IMR-90 (cell line): ENCODE measurements at regions not wholly inside any gene's neighbourhood (a gene's known extent, or its start where the extent isn't known, plus 50 kb on each side); places are given as distances from the start of the nearest gene placed in this dataset.

Experiments used
- ATAC-seq: fragments of 200-7000 bp; cut with Tn5 transposase; 2 replicates; pipeline ENCODE4 v1.9.1; 2020; ENCODE audit warnings: low read depth, mild to moderate bottlenecking, moderate library complexity
- BruUV-seq: library from RNA; stranded (reverse); fragments of 400-500 nt; replicated peaks from 2 replicates; lab custom pipeline; 2021; lab: Mats Ljungman, UMichigan
- CTCF ChIA-PET: fragments of 300-600 bp; formaldehyde crosslinking; extraction: SDS; loops from one replicate; lab custom pipeline; 2021; ENCODE audit warnings: antibody characterized with exemption; lab: Yijun Ruan, JAX
- POLR2A ChIA-PET: fragments of 300-600 bp; sonication (Branson Sonifier 250); formaldehyde crosslinking; loops from one replicate; lab custom pipeline; 2022; ENCODE audit warnings: antibody characterized with exemption; ENCODE audit not compliant: unreplicated experiment; lab: Charles Lee
- DNase-seq: peaks from one replicate; pipeline ENCODE4 v3.0.0; 2013
- H2AFZ ChIP-seq: replicated peaks from 2 replicates; pipeline ENCODE3; 2013; ENCODE audit warnings: low read length, mild to moderate bottlenecking; ENCODE audit not compliant: poor library complexity
- H2AK5ac ChIP-seq: 2 replicates; pipeline ENCODE4 v1.6.1; 2013; ENCODE audit warnings: low read depth, low read length, inconsistent platforms
- H2AK9ac ChIP-seq: replicated peaks from 2 replicates; pipeline ENCODE3; 2013; ENCODE audit warnings: mild to moderate bottlenecking, low read depth, low read length, moderate library complexity; ENCODE audit not compliant: poor library complexity
- H2BK120ac ChIP-seq: 2 replicates; pipeline ENCODE4 v1.6.1; 2013; ENCODE audit warnings: low read depth, low read length, inconsistent platforms
- H2BK15ac ChIP-seq: 3 replicates; pipeline ENCODE4 v1.6.1; 2013; ENCODE audit warnings: low read depth, low read length, inconsistent platforms
- H2BK20ac ChIP-seq: 2 replicates; pipeline ENCODE4 v1.6.1; 2013; ENCODE audit warnings: low read depth, mild to moderate bottlenecking, inconsistent platforms, low read length, moderate library complexity
- H2BK5ac ChIP-seq: 2 replicates; pipeline ENCODE4 v1.6.1; 2013; ENCODE audit warnings: mild to moderate bottlenecking, low read depth, low read length, inconsistent platforms; ENCODE audit not compliant: poor library complexity, severe bottlenecking
- H3K14ac ChIP-seq: replicated peaks from 2 replicates; pipeline ENCODE4 v1.6.1; 2013; ENCODE audit warnings: low read depth, low read length, inconsistent platforms
- H3K18ac ChIP-seq: 2 replicates; pipeline ENCODE4 v1.6.1; 2013; ENCODE audit warnings: low read depth, low read length, control low read depth
- H3K23ac ChIP-seq: 2 replicates; pipeline ENCODE4 v1.6.1; 2013; ENCODE audit warnings: low read depth, low read length, inconsistent platforms
- H3K27ac ChIP-seq: 2 replicates; pipeline ENCODE4 v1.5.1; 2013; ENCODE audit warnings: mild to moderate bottlenecking, control low read depth, low read length; ENCODE audit not compliant: insufficient read depth
- H3K27me3 ChIP-seq: 2 replicates; pipeline ENCODE4 v1.6.1; 2013; ENCODE audit warnings: low read length; ENCODE audit not compliant: control insufficient read depth, insufficient read depth
- H3K36me3 ChIP-seq: 2 replicates; pipeline ENCODE4 v1.6.1; 2013; ENCODE audit warnings: low read length, mixed read lengths; ENCODE audit not compliant: control insufficient read depth, insufficient read depth
- H3K4ac ChIP-seq: 2 replicates; pipeline ENCODE4 v1.6.1; 2013; ENCODE audit warnings: low read depth, low read length, inconsistent platforms
- H3K4me1 ChIP-seq: 2 replicates; pipeline ENCODE4 v1.6.1; 2013; ENCODE audit warnings: low read length, mixed read lengths; ENCODE audit not compliant: control insufficient read depth, insufficient read depth
- H3K4me2 ChIP-seq: 2 replicates; pipeline ENCODE4 v1.6.1; 2013; ENCODE audit warnings: low read depth, mild to moderate bottlenecking, control low read depth, low read length, moderate library complexity
- H3K4me3 ChIP-seq: 2 replicates; pipeline ENCODE4 v1.5.1; 2013; ENCODE audit warnings: low read depth, mild to moderate bottlenecking, control low read depth, low read length, moderate library complexity; ENCODE audit not compliant: insufficient read depth
- H3K56ac ChIP-seq: 2 replicates; pipeline ENCODE4 v1.6.1; 2013; ENCODE audit warnings: low read length, inconsistent platforms; ENCODE audit not compliant: insufficient read depth; ENCODE audit errors: extremely low read depth
- H3K79me1 ChIP-seq, 2 experiments: 2 replicates each; pipeline ENCODE4 v1.6.1; 2013; ENCODE audit warnings: low read length in 2 of 2, inconsistent platforms in 1 of 2, low read depth in 1 of 2
- H3K9ac ChIP-seq: 2 replicates; pipeline ENCODE4 v1.6.1; 2013; ENCODE audit warnings: low read depth, low read length, control low read depth
- H3K9me1 ChIP-seq: 2 replicates; pipeline ENCODE4 v1.6.1; 2013; ENCODE audit warnings: low read length, inconsistent platforms; ENCODE audit not compliant: insufficient read depth
- H3K9me3 ChIP-seq: 2 replicates; pipeline ENCODE4 v1.6.1; 2013; ENCODE audit warnings: low read length; ENCODE audit not compliant: control insufficient read depth, insufficient read depth
- H4K20me1 ChIP-seq: 2 replicates; pipeline ENCODE4 v1.6.1; 2013; ENCODE audit warnings: low read length, inconsistent platforms; ENCODE audit not compliant: insufficient read depth
- H4K5ac ChIP-seq: 2 replicates; pipeline ENCODE4 v1.6.1; 2013; ENCODE audit warnings: mild to moderate bottlenecking, low read depth, low read length, control low read depth
- H4K8ac ChIP-seq, 2 experiments: 2 replicates each; pipeline ENCODE4 v1.6.1; 2013; ENCODE audit warnings: low read depth in 2 of 2, low read length in 2 of 2, control low read depth in 1 of 2, inconsistent platforms in 1 of 2
- H4K91ac ChIP-seq: 2 replicates; pipeline ENCODE4 v1.6.1; 2013; ENCODE audit warnings: low read depth, low read length, inconsistent platforms; ENCODE audit not compliant: insufficient read depth
- BHLHE40 ChIP-seq: fragments of 150-350 bp; IDR thresholded peaks from 2 replicates; pipeline ENCODE4 v1.6.1; 2016; ENCODE audit warnings: mild to moderate bottlenecking, low read depth, low read length
- CEBPB ChIP-seq: IDR thresholded peaks from 2 replicates; pipeline ENCODE4 v1.6.1; 2012; ENCODE audit warnings: low read depth, low read length, improper control_type of control experiment
- CHD1 ChIP-seq: IDR thresholded peaks from 2 replicates; pipeline ENCODE4 v1.6.1; 2012; ENCODE audit warnings: low read depth, low read length, improper control_type of control experiment
- FOS ChIP-seq: fragments of 150-350 bp; IDR thresholded peaks from 2 replicates; pipeline ENCODE4 v1.6.1; 2016; ENCODE audit warnings: low read depth, low read length
- MAFK ChIP-seq: IDR thresholded peaks from 2 replicates; pipeline ENCODE4 v1.6.1; 2012; ENCODE audit warnings: low read depth, low read length, improper control_type of control experiment
- MAZ ChIP-seq: IDR thresholded peaks from 2 replicates; pipeline ENCODE4 v1.6.1; 2012; ENCODE audit warnings: low read depth, mild to moderate bottlenecking, low read length, improper control_type of control experiment, moderate library complexity, borderline replicate concordance
- MXI1 ChIP-seq: IDR thresholded peaks from 2 replicates; pipeline ENCODE4 v1.6.1; 2012; ENCODE audit warnings: low read depth, mild to moderate bottlenecking, low read length, moderate library complexity, borderline replicate concordance
- NFE2L2 ChIP-seq: fragments of 150-350 bp; IDR thresholded peaks from 2 replicates; pipeline ENCODE4 v1.6.1; 2016; ENCODE audit warnings: low read depth, mild to moderate bottlenecking, low read length
- POLR2A ChIP-seq: IDR thresholded peaks from 2 replicates; pipeline ENCODE4 v1.6.1; 2012; ENCODE audit warnings: mild to moderate bottlenecking, low read depth, low read length
- RAD21 ChIP-seq: IDR thresholded peaks from 2 replicates; pipeline ENCODE4 v1.6.1; 2012; ENCODE audit warnings: low read length, improper control_type of control experiment
- RCOR1 ChIP-seq: IDR thresholded peaks from 2 replicates; pipeline ENCODE4 v1.6.1; 2012; ENCODE audit warnings: mild to moderate bottlenecking, low read length, improper control_type of control experiment; ENCODE audit not compliant: insufficient replicate concordance
- RFX5 ChIP-seq: IDR thresholded peaks from 2 replicates; pipeline ENCODE4 v1.8.0; 2012; ENCODE audit warnings: low read depth, mild to moderate bottlenecking, low read length, moderate library complexity
- SMC3 ChIP-seq: fragments of 150-350 bp; IDR thresholded peaks from 2 replicates; pipeline ENCODE4 v1.6.1; 2016; ENCODE audit warnings: low read depth, mild to moderate bottlenecking, antibody characterized with exemption, low read length, moderate library complexity
- WGBS, 2 experiments: methylation state at CpG; one replicate each; pipeline versions ENCODE4 v1.1.5 to v1.1.7; 2013; ENCODE audit warnings: missing lambda C conversion rate in 2 of 2; ENCODE audit not compliant: insufficient read length in 1 of 2; ENCODE audit errors: extremely low coverage in 2 of 2; 5-methylcytosine and 5-hydroxymethylcytosine counted together
- dilution Hi-C: fragments of 300-500 bp; cut with HindIII; formaldehyde crosslinking; loops from one replicate; pipeline ENCODE4 v1.14.3; 2018; ENCODE audit warnings: low sequenced_read_pairs; ENCODE audit not compliant: unreplicated experiment
- in situ Hi-C: fragments of 300-500 bp; cut with MboI; formaldehyde crosslinking; loops from 3 replicates; pipeline ENCODE4 v1.14.3; 2019; ENCODE audit warnings: low sequenced_read_pairs, inconsistent platforms, mixed read lengths
- intact Hi-C: fragments of 100-400 bp; cut with micrococcal nuclease; formaldehyde crosslinking; loops from 2 replicates; pipeline ENCODE4 v1.10.0; 2022
- TF ChIP-seq, protein P1 (sequence below): fragments of 150-350 bp; IDR thresholded peaks from 2 replicates; pipeline ENCODE4 v1.6.1; 2016; ENCODE audit warnings: low read depth, mild to moderate bottlenecking, low read length, moderate library complexity, borderline replicate concordance
- TF ChIP-seq, protein P2 (sequence below): conservative IDR thresholded peaks from 2 replicates; pipeline ENCODE4 v1.5.1; 2012; ENCODE audit warnings: mild to moderate bottlenecking, low read depth, low read length, improper control_type of control experiment
- TF ChIP-seq, protein P3 (sequence below): fragments of 150-350 bp; IDR thresholded peaks from 2 replicates; pipeline ENCODE4 v1.6.1; 2017; ENCODE audit warnings: mild to moderate bottlenecking, antibody characterized with exemption, low read length, low read depth

DNA sequence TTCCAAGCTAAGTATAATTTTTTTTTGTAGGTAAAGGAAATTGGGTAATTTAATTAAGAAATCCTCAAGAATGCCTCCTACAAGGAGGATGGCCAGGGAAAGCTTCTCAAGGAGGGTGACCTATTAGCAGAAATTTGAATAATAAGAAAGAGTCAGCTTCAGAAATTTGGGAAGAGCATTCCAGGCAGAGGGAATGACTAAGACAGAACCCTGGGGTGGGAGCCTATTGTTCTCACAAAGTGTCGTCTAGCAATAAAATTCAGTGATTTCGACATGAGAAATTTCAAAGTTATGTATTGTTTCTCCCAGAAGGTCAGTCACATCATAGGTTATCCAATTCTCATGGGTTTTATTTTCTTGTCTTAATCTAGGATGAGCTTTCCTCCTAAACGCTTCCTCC, 1168.4 kb downstream of the AACS start:
- POLR2A ChIA-PET: no interaction called here
- H4K20me1 ChIP-seq: no peaks in the 10 kb centered on the region
- H2BK15ac ChIP-seq: no peak overlapping the region
- no peak for ATAC-seq
- CTCF ChIA-PET: no interaction called here
- H4K91ac ChIP-seq: no peak overlapping the region
- TF ChIP-seq NFE2L2: no peak
- TF ChIP-seq POLR2A: no peak
- TF ChIP-seq MAZ: no peak
- TF ChIP-seq BHLHE40: no peak
- TF ChIP-seq, protein P1, sequence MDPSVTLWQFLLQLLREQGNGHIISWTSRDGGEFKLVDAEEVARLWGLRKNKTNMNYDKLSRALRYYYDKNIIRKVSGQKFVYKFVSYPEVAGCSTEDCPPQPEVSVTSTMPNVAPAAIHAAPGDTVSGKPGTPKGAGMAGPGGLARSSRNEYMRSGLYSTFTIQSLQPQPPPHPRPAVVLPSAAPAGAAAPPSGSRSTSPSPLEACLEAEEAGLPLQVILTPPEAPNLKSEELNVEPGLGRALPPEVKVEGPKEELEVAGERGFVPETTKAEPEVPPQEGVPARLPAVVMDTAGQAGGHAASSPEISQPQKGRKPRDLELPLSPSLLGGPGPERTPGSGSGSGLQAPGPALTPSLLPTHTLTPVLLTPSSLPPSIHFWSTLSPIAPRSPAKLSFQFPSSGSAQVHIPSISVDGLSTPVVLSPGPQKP: no peak
- TF ChIP-seq MAFK: no peak
- no peak for TF ChIP-seq RFX5
- TF ChIP-seq FOS: no peak
- TF ChIP-seq, protein P2, sequence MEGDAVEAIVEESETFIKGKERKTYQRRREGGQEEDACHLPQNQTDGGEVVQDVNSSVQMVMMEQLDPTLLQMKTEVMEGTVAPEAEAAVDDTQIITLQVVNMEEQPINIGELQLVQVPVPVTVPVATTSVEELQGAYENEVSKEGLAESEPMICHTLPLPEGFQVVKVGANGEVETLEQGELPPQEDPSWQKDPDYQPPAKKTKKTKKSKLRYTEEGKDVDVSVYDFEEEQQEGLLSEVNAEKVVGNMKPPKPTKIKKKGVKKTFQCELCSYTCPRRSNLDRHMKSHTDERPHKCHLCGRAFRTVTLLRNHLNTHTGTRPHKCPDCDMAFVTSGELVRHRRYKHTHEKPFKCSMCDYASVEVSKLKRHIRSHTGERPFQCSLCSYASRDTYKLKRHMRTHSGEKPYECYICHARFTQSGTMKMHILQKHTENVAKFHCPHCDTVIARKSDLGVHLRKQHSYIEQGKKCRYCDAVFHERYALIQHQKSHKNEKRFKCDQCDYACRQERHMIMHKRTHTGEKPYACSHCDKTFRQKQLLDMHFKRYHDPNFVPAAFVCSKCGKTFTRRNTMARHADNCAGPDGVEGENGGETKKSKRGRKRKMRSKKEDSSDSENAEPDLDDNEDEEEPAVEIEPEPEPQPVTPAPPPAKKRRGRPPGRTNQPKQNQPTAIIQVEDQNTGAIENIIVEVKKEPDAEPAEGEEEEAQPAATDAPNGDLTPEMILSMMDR: no peak
- TF ChIP-seq RAD21: no peak
- no peak for TF ChIP-seq RCOR1
- no peak for TF ChIP-seq CEBPB
- TF ChIP-seq MXI1: no peak
- TF ChIP-seq, protein P3, sequence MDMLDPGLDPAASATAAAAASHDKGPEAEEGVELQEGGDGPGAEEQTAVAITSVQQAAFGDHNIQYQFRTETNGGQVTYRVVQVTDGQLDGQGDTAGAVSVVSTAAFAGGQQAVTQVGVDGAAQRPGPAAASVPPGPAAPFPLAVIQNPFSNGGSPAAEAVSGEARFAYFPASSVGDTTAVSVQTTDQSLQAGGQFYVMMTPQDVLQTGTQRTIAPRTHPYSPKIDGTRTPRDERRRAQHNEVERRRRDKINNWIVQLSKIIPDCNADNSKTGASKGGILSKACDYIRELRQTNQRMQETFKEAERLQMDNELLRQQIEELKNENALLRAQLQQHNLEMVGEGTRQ: no peak
- TF ChIP-seq SMC3: no peak
- no peak for TF ChIP-seq CHD1
- H4K8ac ChIP-seq: no peak overlapping the region
- in situ Hi-C loops: no loop called here
- H3K9me1 ChIP-seq: no peaks in the 10 kb centered on the region
- no peak overlapping the region for H2AFZ ChIP-seq
- no peak overlapping the region for H2BK120ac ChIP-seq
- no peak overlapping the region for H3K9ac ChIP-seq
- H3K36me3 ChIP-seq: no peaks in the 10 kb centered on the region
- intact Hi-C loops: no loop called here
- H3K27ac ChIP-seq: no peak overlapping the region
- H3K4me3 ChIP-seq: no peak overlapping the region
- no peak overlapping the region for H3K56ac ChIP-seq
- no CpG with 5 or more reads among the region's 3 CpGs for WGBS, 2 experiments
- H3K79me1 ChIP-seq: no peaks in the 10 kb centered on the region
- no peaks in the 10 kb centered on the region for H3K4me1 ChIP-seq
- peaks cover 17% of the 10 kb centered on the region for H3K9me3 ChIP-seq
- H4K5ac ChIP-seq: no peak overlapping the region
- H3K4me2 ChIP-seq: no peak overlapping the region
- H3K23ac ChIP-seq: no peak overlapping the region
- H3K4ac ChIP-seq: no peak overlapping the region
- H3K18ac ChIP-seq: no peak overlapping the region
- no peak overlapping the region for H3K14ac ChIP-seq
- H3K27me3 ChIP-seq: no peaks in the 10 kb centered on the region
- H2BK20ac ChIP-seq: no peak overlapping the region
- no peak for DNase-seq
- dilution Hi-C loops: no loop called here
- BruUV-seq: no TSS peak
- H2BK5ac ChIP-seq: no peak overlapping the region
- no peak overlapping the region for H2AK5ac ChIP-seq
- no peak overlapping the region for H2AK9ac ChIP-seq
